MV-4-11 (cell line): ENCODE measurements at regions not wholly inside any gene's neighbourhood (a gene's known extent, or its start where the extent isn't known, plus 50 kb on each side); places are given as distances from the start of the nearest gene placed in this dataset.

Experiments
- DNase-seq: peaks from one replicate; lab custom pipeline; 2025; lab: John Stamatoyannopoulos, UW

- DNase-seq = no peak
Observed at GRCh38 chr12:59928416-59928815, 332.6 kb downstream of the SLC16A7 start.

DNA sequence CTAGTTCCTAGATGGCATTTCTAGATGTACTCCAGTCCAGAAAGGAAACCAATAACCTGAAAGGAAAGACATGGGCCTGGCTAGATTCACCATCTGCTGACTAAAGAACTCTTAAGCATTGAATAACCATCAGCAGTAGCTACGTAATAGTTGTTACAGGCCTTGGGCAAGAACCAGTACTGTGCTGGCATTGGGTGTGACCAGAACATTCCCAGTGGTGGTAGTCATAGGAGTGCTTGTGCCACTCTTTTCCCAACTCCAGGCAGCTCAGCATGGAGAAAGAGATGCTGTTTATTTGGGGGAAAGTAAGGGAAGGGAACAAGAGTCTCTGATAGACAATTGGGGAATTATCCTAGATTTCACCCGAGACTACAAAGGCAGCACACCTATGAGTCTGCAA is 333.3 kb downstream of the SLC16A7 start:
- DNase-seq = no peak

DNA sequence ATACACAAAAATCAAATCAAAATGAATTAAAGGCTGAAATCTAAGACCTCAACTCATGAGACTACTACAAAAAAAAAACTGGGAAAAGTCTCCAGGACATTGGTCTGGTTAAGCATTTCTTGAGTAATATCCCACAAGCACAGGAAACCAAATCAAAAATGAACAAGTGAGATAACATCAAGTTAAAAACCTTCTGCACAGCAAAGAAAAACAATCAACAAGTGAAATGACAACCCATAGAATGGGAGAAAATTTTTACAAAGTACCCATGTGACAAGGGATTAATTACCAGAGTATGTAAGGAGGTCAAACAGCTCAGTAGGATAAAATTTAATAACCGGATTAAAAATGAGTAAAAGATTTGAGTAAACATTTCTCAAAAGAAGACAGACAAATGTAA is 338.7 kb downstream of the SLC16A7 start:
- no peak for DNase-seq

- no peak for DNase-seq
Observed at GRCh38 chr12:59936534-59936933, 340.7 kb downstream of the SLC16A7 start.

DNA sequence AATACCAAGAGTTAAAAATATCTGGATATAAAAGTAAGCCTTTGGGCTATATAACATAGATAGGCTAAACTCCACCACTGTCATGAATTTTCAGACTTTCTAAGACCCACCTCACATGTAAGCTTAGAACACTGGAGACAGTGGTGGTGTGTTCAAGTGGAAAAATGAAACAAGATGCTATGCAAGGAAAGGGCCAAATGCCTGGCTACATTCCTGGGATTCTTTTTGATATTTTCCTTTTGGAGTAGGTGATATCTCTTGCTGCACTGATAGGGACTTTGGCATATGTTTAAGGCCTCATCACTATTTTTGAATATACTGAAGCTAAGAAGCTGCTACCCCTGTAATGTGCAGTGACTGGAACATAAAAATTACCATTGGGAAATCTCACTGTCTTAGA is 341.3 kb downstream of the SLC16A7 start:
- no peak for DNase-seq

GRCh38 chr12:59938190-59938962 is 342.5 kb downstream of the SLC16A7 start:
- DNase-seq = no peak

DNA sequence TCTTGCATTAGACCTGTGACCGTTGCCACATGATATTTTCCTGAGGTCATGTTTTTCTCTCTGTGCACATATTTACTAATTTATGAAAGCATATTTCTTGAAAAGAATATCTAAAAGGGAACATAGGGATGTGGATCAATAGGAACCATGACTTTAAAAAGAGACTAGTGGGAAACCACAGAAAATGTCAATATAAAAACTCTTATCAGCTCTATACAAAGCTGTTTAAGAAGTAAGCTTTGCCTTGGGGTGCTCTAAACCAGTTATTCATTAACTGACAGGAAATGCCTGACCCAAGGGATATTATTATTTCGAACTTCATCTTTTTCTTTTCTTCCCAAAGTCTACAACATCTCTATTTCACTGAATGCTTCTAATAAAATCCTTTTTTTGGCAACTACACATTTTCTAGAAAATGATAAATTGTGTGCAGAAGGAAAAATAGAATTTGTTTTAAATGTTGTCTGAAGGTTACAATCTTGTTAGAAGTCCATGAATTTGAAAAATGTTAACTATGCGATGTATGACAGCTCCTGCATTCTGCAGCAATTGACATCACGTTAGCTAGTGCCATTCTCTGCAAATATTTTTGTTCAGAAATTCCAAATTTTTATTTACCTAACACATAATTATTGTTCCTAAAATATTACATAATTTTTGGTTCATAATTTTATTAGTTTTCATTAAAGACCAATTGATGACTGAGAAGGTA is 345.0 kb downstream of the SLC16A7 start:
- no peak for DNase-seq

DNA sequence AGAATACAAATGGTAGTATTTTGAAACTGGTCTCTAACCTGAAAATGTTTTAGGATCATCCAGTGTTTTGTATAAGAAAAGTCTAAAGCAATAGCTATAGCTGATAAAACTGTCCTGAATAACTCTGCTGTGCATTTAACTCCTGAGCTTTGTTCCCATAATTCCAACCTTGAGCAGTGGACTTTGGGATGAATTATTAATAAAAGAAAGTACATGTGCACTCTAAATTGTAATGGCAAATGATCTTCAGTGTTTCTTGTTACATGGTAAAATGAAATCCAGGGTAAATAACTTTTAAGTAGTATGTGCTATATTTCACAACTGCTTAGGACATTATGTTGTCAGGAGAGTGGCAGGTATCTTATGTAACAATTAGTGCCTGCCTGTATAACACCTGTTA is 345.6 kb downstream of the SLC16A7 start:
- DNase-seq = no peak

- no peak for DNase-seq
Observed at GRCh38 chr12:59944177-59944576, 348.3 kb downstream of the SLC16A7 start.

DNA sequence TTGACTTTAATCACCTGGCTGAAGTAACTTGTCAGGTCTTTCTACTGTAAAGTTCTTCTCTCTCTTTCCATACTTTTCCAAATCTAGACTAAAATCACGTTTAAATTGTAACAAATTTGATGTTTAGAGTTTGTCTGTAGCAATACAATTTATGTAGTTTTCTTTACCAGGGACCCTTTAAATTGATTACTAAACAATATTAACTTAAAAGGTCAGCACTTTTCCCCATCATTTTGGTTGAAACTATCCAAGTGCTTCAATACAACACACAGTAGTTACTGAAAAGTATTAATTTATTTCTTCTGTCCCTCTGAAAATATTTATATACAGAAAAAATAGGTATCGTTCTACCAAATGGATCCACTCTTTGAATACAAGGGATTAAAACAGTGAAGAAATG is 350.8 kb downstream of the SLC16A7 start:
- no peak for DNase-seq

- no peak for DNase-seq
Observed at GRCh38 chr12:59963546-59963945, 367.7 kb downstream of the SLC16A7 start.

DNA sequence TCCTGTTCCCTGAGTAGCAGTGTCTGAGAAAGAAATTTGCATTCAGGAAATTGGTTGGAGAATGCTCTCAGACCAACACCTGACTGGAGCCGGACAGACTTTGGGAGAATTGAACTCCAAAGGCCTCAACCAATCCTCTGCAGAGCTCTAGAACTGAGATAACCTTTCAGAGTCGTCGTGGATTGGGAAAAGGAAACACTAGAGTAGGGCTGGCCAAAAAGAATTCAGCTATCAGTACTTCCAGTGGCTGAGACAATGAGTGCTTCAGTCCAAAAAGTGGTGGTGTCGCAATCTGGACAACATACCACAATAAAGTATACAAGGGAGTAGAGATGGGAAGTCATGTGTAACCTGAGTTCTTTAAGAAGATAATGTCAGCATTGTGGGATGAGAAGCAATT is 377.1 kb downstream of the SLC16A7 start:
- no peak for DNase-seq

DNA sequence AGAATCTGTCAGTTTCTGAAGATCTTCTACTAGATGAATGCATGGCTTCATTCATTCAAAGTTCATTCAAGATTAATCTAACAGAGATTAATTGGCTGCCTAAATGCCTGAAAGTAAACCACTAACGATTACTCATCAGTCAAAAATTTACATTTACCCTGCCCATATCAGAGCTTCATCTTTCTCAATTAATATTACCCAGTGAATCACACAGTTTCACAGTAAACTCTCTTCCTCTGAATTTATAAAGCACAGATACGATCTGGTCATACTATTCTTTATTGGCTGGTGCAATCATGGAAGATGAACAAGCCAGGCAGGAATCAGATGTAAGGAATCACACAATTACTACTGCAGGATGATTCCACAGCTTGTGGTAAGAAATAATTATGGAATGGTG is 377.7 kb downstream of the SLC16A7 start:
- DNase-seq = no peak

- DNase-seq = no peak
Observed at GRCh38 chr12:59977779-59978178, 381.9 kb downstream of the SLC16A7 start.

DNA sequence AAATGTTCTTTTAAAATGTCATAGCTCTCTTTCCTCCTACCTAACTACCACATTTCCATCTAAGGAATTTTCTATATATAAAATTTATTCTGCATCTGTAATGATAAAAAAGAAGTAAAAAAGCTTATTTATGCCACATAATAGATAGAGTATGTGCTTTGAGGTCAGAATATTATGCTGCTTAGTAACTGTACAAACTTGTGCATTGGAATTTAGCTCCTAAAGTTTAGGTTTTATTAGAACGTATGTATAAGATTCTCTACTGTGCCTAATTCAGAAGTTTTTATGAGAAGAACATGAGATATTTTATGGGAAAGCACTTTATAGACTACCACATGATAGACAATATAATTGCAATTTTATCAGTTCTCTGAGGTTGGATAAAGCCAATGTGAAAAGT is 384.6 kb downstream of the SLC16A7 start:
- no peak for DNase-seq

DNA sequence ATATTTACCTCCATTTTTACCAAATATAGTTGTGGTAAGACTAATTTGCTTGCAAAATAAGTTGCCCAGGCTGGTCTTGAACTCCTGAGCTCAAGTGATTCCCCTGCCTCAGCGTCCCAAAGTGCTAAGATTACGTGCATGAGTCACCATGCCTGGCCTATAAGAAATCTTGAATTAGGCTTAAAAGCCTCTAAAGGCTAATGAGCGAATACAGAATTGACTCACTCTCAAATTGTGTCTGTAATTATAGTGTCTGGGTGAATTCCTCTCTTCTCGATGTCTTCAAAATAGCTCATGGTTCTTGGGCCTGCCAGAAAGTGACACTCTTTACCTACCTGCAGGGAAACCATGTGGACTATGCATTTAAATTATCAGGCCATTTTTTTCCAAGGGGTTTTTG is 403.5 kb downstream of the SLC16A7 start:
- no peak for DNase-seq

GRCh38 chr12:60010486-60010885 is 414.7 kb downstream of the SLC16A7 start:
- no peak for DNase-seq

DNA sequence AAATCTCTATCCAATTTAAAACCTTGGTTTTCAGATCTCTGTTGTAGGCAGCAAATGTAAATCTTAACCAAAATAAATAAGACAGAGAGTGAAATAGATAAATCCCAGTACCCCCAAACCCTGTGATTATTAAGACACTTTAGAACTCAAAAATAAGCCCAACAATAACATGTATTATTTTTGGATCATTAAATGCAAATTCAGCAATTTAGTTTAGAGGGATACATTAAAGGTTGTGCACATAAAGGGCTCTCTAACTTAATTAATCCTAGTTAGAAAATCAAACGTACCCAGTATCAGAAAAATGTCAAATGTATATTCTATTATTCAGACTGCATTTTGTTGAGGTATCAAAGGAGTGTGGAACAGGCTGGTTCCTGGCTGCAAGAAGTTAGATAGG is 416.8 kb downstream of the SLC16A7 start:
- no peak for DNase-seq

DNA sequence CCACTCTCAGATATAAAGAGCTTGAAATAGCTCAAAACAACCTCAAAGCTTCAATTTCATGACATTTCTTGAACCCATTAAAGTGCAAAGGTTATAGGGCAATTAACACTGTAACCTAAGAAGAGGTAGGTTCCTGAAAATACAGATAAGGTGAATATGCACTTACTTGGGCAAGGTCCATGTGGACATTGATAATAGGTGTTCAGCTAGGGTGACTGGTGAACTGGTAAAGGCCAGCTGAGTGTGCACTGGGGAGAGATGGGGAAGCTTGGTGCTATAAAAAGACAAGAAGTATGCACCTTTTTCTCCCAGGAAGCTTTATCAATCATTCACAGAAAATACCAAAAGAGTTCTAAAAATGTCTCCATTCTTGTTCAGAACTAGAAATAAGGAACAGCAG is 418.6 kb downstream of the SLC16A7 start:
- no peak for DNase-seq

DNA sequence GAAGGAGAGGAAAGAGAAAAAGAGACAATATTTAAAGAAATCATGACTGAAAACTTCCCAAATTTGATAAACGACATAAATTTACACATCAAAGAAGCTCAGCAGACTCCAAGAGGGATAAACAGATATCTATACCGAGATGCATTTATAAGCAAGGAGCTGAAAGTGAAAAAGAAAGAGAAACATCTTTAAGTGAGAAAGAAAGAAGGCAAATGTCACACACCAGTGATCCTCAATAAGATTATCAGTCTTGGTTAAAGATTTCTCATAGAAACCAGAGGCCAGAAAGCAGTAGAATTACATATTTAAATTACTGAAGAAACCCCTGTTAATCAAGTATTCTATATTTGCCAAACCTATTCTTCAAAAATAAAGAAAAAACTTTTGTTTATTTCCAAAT is 424.2 kb downstream of the SLC16A7 start:
- no peak for DNase-seq

- DNase-seq = no peak
Observed at GRCh38 chr12:60021235-60021634, 425.4 kb downstream of the SLC16A7 start.

- no peak for DNase-seq
Observed at GRCh38 chr12:60027266-60027665, 431.4 kb downstream of the SLC16A7 start.

GRCh38 chr12:60034147-60034546 is 438.3 kb downstream of the SLC16A7 start:
- DNase-seq = no peak

DNA sequence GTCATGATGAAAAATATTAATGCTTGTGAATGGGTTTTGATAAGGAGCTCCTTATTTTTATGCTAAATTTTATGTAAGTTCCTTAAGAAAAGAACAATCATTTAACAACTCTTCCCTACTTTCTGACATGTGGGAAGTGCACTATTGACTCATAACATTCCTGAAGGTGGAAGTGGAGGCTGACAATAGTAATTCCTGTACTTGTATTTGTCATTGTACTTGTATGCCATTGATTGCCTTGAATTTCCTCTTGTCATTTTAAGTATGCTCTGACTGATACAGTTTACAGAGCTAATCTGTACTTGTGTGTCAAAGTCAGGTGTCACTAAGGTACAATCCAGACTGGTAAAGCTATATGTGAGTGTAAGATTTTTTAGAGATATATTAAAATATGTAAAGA is 440.0 kb downstream of the SLC16A7 start:
- DNase-seq = no peak
